Sciatic nerve (tissue), 2 donors: ENCODE measurements at regions not wholly inside any gene's neighbourhood (a gene's known extent, or its start where the extent isn't known, plus 50 kb on each side); places are given as distances from the start of the nearest gene placed in this dataset.
"Not testable (repeated sequence)": the region's sequence is repeated elsewhere in the genome, so short reads cannot be mapped to it uniquely, and the experiment has no call there.

Experiments
- ATAC-seq: fragments of 200-7000 bp; cut with Tn5 transposase; one replicate; pipeline ENCODE4 v1.9.1; 2020; ENCODE audit warnings: mild to moderate bottlenecking, moderate library complexity
- DNase-seq: peaks from one replicate; pipeline ENCODE4 v3.0.0-alpha.2; 2020; ENCODE audit warnings: low spot score
- intact Hi-C: fragments of 100-400 bp; cut with DNase I; formaldehyde crosslinking; loops from one replicate; pipeline ENCODE4 v1.14.2; 2022
- donor health status: DM: no; HTN: no; CAD: no.
- donor health status: DM: no; HTN: no; CAD: no.

DNA sequence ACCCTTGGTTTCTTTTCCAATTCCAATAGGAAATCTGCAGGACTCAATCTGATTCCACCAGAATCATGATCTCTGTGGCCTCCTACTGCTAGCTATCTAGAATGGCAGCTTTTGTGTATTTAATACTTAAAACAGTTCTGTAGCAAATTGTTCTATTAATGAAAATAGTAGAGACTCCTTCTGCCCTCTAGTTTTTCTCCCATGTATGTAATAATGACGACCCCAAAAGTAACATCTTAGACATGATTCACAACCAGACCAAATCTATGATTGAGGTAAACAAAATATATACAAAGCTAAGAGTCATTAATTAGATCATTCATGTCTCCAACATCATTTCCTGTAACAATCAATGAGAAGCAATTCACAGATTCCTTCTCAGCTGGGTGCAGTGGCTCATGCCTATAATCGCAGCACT lies 259.1 kb upstream of the MKLN1 start:
- intact Hi-C loops = no loop called here
- DNase-seq (no peak), ATAC-seq (no peak)

DNA sequence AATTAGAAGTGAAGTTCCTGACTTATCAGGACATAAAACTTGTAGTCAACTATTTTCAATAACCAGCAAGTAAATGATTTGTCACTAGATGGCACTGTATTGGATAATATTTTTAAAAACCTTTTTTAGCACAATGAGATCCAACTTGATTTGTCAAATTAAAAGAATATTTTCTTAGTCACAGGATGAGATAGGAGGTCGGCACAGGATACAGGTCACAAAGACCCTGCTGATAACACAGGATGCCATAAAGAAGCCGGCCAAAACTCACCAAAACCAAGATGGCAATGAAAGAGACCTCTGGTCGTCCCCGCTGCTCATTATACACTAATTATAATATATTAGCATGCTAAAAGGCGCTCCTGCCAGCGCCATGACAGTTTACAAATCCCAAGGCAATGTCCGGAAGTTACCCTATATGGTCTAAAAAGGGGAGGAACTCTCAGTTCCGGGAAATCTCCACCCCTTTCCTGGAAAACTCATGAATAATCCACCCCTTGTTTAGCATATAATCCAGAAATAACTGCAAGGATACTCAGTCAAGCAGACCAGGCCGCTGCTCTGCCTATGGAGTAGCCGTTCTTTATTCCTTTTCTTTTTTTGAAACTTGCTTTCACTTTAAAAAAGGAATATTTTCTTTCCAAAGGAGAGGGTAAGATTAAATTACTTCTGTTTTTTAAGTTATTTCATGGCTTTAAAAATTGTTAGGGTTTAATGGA lies 255.7 kb upstream of the MKLN1 start:
- ATAC-seq (peak; percentile 25), DNase-seq (no peak)
- intact Hi-C loops = no loop called here

DNA sequence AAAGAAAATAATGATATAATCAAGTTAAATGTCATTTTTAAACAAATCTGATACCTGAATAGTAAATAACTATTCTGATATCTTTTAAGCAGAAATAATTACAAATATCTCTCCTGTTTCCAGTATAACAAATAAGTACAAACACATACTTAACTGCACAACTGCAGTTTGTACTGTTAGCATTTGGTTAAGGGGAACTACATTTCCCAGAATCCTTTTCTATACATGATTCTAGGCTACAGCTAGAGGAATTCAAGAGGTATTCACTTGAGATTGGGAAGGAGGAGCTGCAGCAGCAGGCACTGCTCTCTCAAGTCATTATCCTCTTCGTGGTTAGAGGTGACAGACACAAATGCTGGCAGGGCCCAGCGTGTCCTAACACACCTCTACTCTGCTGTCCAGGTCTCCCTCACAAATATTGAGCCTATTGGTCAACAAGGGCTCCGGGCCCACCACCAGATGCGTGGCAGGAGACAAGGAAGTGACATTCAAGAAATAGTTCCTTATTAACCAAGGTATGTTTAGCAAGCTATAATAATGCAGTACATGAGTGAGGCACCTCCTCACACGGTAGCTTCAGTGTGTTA lies 255.1 kb upstream of the MKLN1 start:
- ATAC-seq = no peak
- DNase-seq = no peak
- intact Hi-C loops = no loop called here

DNA sequence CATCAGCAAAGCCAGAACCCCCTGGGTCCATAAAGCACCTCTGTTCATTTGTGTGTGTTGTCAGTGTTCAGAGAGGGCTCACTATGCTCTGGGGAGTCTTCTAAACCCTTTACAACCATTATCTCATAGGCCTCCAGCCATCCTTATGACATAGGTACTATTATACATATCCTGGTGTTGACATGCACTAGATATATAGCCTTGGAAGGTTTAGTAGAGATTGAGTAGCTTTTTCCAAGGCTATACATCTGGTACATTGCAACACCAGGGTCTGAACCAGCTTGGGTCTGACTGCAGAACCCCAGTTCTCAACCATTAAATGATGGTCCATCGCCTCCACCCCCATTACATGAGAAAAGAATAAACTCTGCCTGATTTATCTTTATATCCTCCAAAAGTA lies 253.6 kb upstream of the MKLN1 start:
- intact Hi-C loops = no loop called here
- no peak for ATAC-seq
- no peak for DNase-seq

DNA sequence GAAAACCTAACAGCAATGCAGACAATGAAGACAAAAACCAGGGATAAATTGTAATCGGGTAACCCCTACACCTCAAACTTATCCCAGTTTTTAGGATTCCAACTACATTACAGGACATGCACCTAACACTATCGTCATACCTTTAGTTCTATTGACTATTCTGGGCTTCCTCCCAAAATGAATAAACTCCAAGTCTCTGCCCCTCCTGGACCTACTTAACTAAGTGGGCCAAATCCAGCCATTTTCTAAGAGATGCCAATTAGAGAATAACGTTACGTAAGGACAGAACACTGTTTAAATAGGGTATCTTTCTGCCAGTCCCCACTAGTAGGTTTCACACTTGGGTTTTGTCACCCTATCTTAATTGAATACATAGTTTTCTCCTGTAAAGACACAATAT lies 253.1 kb upstream of the MKLN1 start:
- DNase-seq = no peak
- ATAC-seq = no peak
- intact Hi-C loops = no loop called here

DNA sequence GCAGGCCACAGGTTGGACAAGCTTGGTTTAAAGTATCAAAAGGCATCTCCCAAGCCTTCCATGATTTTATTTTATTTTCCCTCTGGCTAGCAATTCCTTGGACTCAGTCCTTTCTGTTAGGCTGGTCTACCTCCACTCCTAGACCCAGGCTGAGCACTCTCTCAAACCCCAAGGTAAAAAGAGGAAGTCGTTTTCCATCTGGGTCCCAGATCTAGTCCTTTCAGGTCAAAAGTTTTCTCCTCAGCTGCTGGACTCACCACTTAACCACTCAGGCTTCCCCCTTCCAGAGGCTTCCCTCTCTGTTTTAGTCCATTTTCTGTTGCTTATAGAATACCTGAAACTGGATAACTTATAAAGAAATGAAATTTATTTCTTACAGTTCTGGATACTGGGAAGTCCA lies 252.3 kb upstream of the MKLN1 start:
- intact Hi-C loops = no loop called here

DNA sequence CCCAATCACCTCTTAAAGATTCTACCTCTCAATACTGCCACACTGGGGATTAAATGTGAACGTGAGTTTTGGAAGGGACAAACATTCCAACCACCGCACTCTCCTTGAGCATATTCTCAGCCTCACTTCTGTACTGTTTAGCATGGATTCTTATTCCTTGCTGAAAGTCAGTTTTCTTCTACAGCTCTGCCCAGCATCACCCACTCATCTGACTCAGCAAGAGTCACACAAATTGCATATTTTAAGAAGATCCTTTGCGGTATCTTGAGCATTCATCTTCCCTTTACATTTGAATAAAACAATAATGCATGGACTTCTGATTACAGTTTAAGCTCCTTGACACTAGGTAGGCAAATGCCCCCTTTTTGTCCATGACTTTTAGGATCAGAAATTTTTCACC lies 251.6 kb upstream of the MKLN1 start:
- intact Hi-C loops = no loop called here
- DNase-seq = no peak
- ATAC-seq = no peak

More for the DNA sequence above, 252.3 kb upstream of the MKLN1 start:
- DNase-seq = no peak
- no peak for ATAC-seq

DNA sequence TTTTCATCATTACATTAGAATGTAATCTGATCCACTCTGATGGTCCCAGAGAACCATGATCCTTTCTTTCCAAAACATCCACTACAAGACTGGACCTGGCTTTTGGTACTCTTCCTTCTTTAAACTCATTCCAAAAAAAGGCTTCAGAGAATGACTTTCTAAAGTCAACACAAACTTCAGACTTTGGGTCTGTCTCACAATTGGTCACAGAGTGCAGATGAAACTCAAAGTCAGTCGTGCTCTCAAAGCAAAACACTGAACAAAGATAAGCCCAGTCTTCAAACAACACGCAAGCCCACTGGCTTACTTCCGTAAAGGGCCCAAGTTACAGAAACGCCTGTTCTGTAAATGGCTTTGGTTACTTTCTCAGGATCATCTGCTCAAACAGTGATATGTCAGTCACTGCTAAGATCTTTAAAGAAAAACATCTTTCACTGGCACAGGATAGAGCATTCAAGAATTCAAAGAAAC lies 250.9 kb upstream of the MKLN1 start:
- ATAC-seq (peak; percentile 68), DNase-seq (no peak)
- intact Hi-C loops = no loop called here

DNA sequence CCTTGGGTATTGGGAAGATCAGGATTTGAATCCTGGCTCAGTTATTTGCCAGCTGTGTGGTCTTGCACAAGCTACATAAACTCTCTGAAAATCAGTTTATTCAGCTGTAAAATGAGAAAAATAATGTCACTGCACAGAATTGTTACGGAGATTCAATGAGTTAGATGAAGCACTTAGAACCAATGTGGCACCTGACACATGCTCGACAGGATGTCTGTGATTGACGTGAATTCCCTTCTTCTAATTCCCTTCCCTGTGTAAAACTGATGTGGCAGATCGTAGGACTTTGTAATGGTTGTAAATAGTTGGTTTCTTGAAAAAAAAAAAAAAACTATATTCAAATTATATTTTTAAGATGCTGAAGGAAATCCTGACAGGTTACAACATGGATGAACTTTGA lies 249.9 kb upstream of the MKLN1 start:
- intact Hi-C loops = no loop called here
- ATAC-seq (no peak), DNase-seq (no peak)

DNA sequence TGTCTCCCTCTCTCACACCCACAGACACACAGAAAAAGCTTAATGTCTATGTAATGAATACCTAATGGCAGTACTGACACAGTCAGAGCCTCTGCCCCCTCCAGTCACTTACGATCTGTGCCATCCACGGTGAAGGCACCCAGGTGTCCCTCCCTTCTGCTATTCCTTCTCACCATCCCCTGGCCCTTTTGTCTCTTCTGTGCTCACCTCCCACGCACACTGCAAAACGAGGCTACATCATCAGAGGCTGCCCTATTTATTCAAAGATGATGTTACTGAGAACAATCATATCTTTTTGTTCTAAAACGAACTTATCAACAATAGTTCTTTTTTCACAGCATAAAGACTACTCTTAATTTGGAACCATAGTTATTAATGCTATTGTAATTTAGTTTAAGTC lies 246.9 kb upstream of the MKLN1 start:
- DNase-seq (no peak), ATAC-seq (no peak)
- intact Hi-C loops = no loop called here

DNA sequence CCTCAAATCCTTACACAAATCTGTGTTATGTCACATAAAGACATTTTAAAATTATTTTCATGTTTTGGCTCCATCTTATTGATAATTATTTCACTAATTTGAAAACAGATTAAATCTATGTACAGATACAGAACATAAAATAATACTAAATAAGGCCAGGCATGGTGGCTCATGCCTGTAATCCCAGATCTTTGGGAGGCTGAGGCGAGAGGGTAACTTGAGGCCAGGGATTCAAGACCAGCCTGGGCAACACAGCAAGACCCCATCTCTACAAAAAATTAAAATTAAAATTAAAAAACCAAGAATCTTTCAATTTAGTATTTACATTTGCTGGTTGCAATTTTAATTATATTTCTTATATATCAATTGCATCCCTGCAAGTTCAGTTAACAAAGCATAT lies 246.4 kb upstream of the MKLN1 start:
- intact Hi-C loops = no loop called here
- ATAC-seq = no peak
- no peak for DNase-seq

DNA sequence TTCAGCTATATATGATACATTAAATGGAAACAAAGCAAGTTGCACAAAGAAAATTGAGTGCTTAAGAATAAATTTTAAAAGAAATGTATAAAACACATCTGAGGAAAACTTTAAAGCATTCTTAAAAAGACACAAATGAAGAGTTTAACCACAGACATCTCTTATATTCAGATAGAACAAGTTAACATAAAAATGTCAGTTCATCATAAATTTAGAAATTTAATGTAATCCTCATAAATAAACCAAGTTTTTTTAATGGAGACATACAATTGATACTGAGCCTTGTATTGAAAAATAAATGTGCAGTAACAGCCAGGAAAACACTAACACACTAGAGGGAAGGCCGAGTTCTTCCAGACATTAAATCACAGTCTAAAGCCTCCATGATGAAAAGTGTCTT lies 243.9 kb upstream of the MKLN1 start:
- ATAC-seq (no peak), DNase-seq (no peak)
- intact Hi-C loops = no loop called here

DNA sequence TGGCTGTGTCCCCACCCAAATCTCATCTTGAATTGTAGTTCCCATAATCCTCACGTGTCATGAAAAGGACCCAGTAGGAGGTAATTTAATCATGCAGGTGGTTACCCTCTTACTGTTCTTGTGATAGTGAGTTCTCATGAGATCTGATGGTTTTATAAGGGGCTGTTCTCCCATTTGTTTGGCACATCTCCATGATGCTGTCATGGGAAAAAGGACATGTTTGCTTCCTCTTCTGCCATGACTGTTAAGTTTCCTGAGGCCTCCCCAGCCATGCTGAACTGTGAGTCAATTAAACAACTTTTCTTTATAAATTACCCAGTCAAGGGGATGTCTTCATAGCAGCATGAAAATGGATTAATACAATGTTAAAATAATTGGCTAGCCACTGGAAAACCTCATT lies 243.3 kb upstream of the MKLN1 start:
- DNase-seq, intact Hi-C loops, ATAC-seq: not testable (repeated sequence)

DNA sequence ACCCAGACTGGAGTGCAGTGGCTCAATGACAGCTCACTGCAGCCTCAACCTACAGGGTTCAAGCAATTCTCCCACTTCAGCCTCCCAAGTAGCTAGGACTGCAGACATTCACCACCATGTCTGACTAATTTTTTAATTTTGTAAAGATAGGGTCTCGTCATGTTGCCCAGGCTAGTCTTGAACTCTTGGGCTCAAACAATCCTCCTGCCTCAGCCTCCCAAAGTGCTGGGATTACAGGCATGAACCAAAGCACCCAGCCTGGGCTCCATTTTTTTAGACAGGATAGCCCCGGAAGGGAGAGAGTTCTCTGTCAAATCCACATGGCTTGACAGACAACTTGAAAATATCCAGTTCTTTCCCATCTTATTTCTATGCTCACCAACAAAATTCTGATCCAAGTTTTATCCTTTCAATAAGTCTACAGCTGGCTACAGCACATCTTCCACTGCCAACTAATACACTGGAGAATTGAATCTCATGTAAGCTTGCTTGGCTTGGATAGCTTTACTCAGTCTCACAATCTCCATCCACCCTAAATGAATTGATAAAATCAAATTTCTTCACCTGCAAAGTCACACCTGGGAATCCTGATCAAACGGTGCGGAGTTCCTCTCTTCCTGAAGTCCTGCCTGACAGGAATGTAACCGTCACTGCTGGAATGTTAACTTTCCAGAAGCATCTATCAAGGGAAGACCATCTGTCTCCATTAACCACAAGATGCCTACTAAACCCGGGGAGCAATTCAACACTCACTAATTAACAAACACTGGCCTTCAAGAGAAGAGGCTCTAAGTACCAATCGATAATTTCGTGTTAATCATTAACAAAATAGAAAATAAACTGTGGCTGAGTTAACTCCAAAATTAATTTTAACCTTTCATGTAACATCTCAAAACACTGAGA lies 239.7 kb upstream of the MKLN1 start:
- DNase-seq (no peak), ATAC-seq (peak; percentile 74)
- intact Hi-C loops = no loop called here

DNA sequence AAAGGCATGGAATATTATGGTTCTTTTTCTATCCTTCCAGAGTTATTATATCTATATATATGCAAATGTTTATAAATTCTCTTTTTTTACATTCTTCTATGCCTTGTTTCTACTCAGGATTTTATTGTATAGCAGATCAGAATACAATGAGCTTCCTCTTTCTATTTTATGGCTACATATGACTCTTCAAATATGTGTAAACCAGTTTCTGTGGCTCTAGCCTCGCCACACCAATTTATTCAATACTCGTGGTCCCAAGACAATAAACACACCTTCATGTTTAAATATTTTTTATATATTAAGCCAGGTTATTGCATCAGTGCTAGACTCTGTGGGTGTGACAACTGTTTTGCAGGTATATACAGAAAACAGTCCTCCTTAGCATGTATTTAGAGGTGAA lies 237.5 kb upstream of the MKLN1 start:
- ATAC-seq = no peak
- no peak for DNase-seq

DNA sequence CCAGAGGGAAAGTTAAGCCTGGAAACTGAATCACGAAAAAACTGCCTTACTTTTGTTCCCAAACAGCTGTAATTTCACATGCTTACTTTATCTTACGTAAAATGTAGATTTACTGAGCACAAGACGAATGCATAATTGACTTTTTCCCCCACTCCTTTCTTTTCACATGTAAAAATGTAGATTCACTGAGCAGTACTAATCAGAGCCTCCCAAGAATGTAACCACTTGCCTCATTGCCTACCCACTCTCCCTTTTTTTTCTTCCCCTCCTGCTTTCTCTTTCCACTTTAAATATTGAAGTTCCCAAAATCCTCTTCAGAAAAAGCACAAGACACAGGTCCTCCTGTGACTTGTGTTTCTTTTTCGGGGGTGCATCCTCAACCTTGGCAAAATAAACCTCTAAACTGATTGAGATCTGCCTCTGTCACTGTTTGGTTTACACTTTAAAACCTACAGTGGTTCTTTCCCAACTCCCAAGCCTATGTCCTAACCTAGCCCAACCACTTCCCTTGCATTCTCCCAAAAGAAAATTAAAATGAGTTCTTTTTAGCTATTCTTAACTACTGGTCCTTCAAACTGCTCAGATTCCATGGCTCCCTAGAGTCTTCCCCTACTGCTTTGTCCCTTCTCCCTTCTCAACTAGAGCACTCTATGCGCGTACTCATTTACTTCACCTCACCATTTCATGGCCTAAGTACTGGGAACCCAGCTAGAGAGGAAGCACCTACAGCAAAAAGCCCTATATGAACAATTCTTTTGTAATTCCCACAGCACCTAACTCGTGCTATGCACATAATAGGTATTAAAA lies 236.6 kb upstream of the MKLN1 start:
- ATAC-seq (peak; percentile 9), DNase-seq (no peak)
- intact Hi-C loops = no loop called here

More for the DNA sequence above, 237.5 kb upstream of the MKLN1 start:
- intact Hi-C loops = no loop called here

DNA sequence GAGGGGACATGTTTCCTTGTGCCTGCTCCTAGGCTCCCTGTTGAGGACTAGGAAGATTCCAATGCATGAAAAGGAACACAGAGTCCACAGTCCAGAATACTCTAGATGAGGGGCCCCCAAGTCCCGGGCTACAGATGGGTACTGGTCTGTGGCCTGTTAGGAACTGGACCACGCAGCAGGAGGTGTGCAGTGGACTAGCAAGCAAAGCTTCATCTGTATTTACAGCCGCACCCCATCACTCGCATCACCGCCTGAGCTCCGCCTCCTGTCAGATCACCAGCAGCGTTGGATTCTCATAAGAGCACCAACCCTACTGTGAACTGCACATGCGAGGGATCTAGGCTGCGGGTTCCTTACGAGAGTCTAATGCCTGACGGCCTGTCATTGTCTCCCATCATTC lies 233.0 kb upstream of the MKLN1 start:
- ATAC-seq (no peak), DNase-seq (no peak)
- intact Hi-C loops = no loop called here

DNA sequence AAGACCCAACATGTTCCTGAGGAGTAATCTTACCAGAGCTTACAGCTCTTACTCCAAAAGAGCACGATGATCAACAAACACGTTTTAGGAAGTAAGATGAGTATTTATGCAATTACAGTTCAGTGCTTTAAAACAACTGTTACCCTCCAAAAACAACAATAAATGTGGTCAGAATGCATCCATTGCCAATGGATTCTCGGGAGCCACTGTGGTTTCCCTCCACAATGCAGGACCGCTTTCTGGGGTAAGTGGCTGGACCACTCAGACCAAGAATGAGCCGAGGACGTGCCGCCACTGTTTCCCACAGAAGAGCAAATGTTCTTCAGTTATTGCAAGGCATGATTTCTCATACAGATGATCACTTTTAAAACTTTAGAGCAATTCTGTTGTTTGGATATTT lies 232.3 kb upstream of the MKLN1 start:
- DNase-seq (no peak), ATAC-seq (peak; percentile 73)

DNA sequence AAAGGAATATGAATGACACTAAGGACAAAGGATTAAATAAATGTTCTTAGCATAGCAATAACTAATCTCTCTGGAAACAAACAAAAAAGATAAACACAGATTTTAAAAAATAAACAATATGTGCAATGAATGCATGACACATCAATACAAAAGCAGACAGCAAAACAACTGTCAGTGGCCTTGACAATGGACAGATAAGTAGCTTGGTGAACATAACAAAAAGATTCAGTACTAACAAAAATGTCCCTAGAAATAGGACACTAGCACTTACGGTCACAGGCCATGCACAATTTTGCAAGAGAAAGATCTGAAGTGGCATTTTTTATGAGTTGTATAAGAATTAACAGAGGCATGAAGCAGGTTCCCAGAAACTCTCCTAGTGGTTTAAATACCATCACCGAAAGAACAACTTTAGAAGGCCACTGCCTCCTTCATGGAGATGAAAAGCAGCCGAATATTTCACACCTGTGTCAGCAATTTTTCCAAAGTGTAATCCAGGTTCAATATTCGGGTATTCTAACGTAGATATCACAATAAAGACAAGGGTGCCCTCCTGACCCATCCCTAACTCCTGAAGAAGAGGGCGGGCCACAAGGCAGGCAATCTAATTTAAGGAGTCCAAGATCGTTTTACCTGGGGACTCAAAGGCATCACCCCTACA lies 231.3 kb upstream of the MKLN1 start:
- ATAC-seq (no peak), DNase-seq (no peak)
- intact Hi-C loops = no loop called here

More for the DNA sequence above, 232.3 kb upstream of the MKLN1 start:
- intact Hi-C loops = no loop called here
